Smooth muscle cell (in vitro differentiated cells): ENCODE measurements at regions not wholly inside any gene's neighbourhood (a gene's known extent, or its start where the extent isn't known, plus 50 kb on each side); places are given as distances from the start of the nearest gene placed in this dataset.
"Not testable (repeated sequence)": the region's sequence is repeated elsewhere in the genome, so short reads cannot be mapped to it uniquely, and the experiment has no call there.

Source experiments
- DNase-seq: peaks from one replicate; lab custom pipeline; 2025; ENCODE audit not compliant: unreplicated experiment; lab: John Stamatoyannopoulos, UW
- H2AFZ ChIP-seq: fragments of 200-600 bp; sonication (generic); 2 replicates; pipeline ENCODE4 v1.6.0; 2016; ENCODE audit warnings: antibody characterized with exemption, low read depth, mild to moderate bottlenecking
- H3F3A ChIP-seq: fragments of 200-600 bp; sonication (generic); 2 replicates; pipeline ENCODE4 v1.6.0; 2017; ENCODE audit warnings: antibody characterized with exemption, low read depth
- H3K27ac ChIP-seq: fragments of 200-600 bp; sonication (generic); 2 replicates; pipeline ENCODE4 v1.5.1; 2016; ENCODE audit warnings: low read depth, mild to moderate bottlenecking
- H3K27me3 ChIP-seq: fragments of 200-600 bp; sonication (generic); 2 replicates; pipeline ENCODE4 v1.6.1; 2016; ENCODE audit warnings: low read depth, mild to moderate bottlenecking
- H3K36me3 ChIP-seq: fragments of 200-600 bp; sonication (generic); 2 replicates; pipeline ENCODE4 v1.5.1; 2016; ENCODE audit warnings: low read depth
- H3K4me1 ChIP-seq: fragments of 200-600 bp; sonication (generic); 2 replicates; pipeline ENCODE4 v1.5.1; 2016; ENCODE audit warnings: low read depth
- H3K4me2 ChIP-seq: fragments of 200-600 bp; sonication (generic); 2 replicates; pipeline ENCODE4 v1.6.0; 2016; ENCODE audit warnings: mild to moderate bottlenecking
- H3K4me3 ChIP-seq: fragments of 200-600 bp; sonication (generic); 2 replicates; pipeline ENCODE4 v1.5.1; 2016; ENCODE audit warnings: mild to moderate bottlenecking
- H3K79me2 ChIP-seq: fragments of 200-600 bp; sonication (generic); 2 replicates; pipeline ENCODE4 v1.6.0; 2016; ENCODE audit warnings: low read depth, mild to moderate bottlenecking
- H3K9ac ChIP-seq: fragments of 200-600 bp; sonication (generic); 2 replicates; pipeline ENCODE4 v1.6.0; 2016; ENCODE audit warnings: low read depth
- H3K9me3 ChIP-seq: fragments of 200-600 bp; sonication (generic); replicated peaks from 2 replicates; pipeline ENCODE4 v1.5.1; 2016; ENCODE audit warnings: low read depth
- H4K20me1 ChIP-seq: fragments of 200-600 bp; sonication (generic); 2 replicates; pipeline ENCODE4 v1.6.0; 2016; ENCODE audit warnings: low read depth
- CTCF ChIP-seq: fragments of 200-600 bp; sonication (generic); IDR thresholded peaks from 2 replicates; pipeline ENCODE4 v1.5.1; 2017; ENCODE audit warnings: borderline replicate concordance, mild to moderate bottlenecking, antibody characterized with exemption; ENCODE audit not compliant: insufficient read depth, poor library complexity, severe bottlenecking
- WGBS: methylation state at CpG from one replicate; pipeline ENCODE4 v1.1.7; 2016; ENCODE audit warnings: low lambda C conversion rate; 5-methylcytosine and 5-hydroxymethylcytosine counted together

- Histone ChIP-seq H2AFZ (no peak overlapping the region), H4K20me1 (no peaks in the 10 kb centered on the region), H3K36me3 (no peaks in the 10 kb centered on the region), H3K4me2 (no peak overlapping the region), H3K79me2 (no peaks in the 10 kb centered on the region), H3K27ac (no peak overlapping the region), H3F3A (no peaks in the 10 kb centered on the region), H3K9me3 (no peaks in the 10 kb centered on the region), H3K27me3 (no peaks in the 10 kb centered on the region), H3K4me1 (no peaks in the 10 kb centered on the region), H3K4me3 (no peak overlapping the region), H3K9ac (no peak overlapping the region)
- TF ChIP-seq CTCF: no peak
- DNase-seq: no peak
- WGBS: 93% methylated on average over 10 of the region's 10 CpGs
Observed at GRCh38 chr1:67609577-67610341, 75.2 kb upstream of the GADD45A start.

- H3K27me3 ChIP-seq: no peaks in the 10 kb centered on the region
- 73% methylated on average over 5 of the region's 5 CpGs for WGBS
- no peak overlapping the region for H3K9ac ChIP-seq
- no peak for DNase-seq
- H3K4me3 ChIP-seq: no peak overlapping the region
- H3K79me2 ChIP-seq: no peaks in the 10 kb centered on the region
- no peak overlapping the region for H3K27ac ChIP-seq
- H3F3A ChIP-seq: no peaks in the 10 kb centered on the region
- H3K36me3 ChIP-seq: no peaks in the 10 kb centered on the region
- no peaks in the 10 kb centered on the region for H3K9me3 ChIP-seq
- no peak overlapping the region for H2AFZ ChIP-seq
- TF ChIP-seq CTCF: no peak
- no peaks in the 10 kb centered on the region for H3K4me1 ChIP-seq
- H3K4me2 ChIP-seq: no peak overlapping the region
- H4K20me1 ChIP-seq: no peaks in the 10 kb centered on the region
Observed at GRCh38 chr1:67610450-67610849, 74.6 kb upstream of the GADD45A start.

GRCh38 chr1:67611846-67612245 is 73.2 kb upstream of the GADD45A start:
- Histone ChIP-seq H2AFZ (no peak overlapping the region), H3K9ac (no peak overlapping the region), H3K36me3 (no peaks in the 10 kb centered on the region), H3K27me3 (no peaks in the 10 kb centered on the region), H3K27ac (no peak overlapping the region), H3K9me3 (no peaks in the 10 kb centered on the region), H3K4me2 (no peak overlapping the region), H3K4me3 (no peak overlapping the region), H4K20me1 (no peaks in the 10 kb centered on the region), H3K79me2 (no peaks in the 10 kb centered on the region), H3F3A (no peaks in the 10 kb centered on the region), H3K4me1 (no peaks in the 10 kb centered on the region)
- DNase-seq: no peak
- 75% methylated on average over 3 of the region's 3 CpGs for WGBS
- TF ChIP-seq CTCF: no peak

GRCh38 chr1:67612788-67613241 is 72.2 kb upstream of the GADD45A start:
- no peak overlapping the region for H3K4me2 ChIP-seq
- no peak for TF ChIP-seq CTCF
- H3K4me3 ChIP-seq: no peak overlapping the region
- H3K9me3 ChIP-seq: no peaks in the 10 kb centered on the region
- no peaks in the 10 kb centered on the region for H3K79me2 ChIP-seq
- no peaks in the 10 kb centered on the region for H3K36me3 ChIP-seq
- peak overlapping the region; percentile 8 for H3K27ac ChIP-seq
- no peaks in the 10 kb centered on the region for H3F3A ChIP-seq
- peak; percentile 4 for DNase-seq
- H3K4me1 ChIP-seq: no peaks in the 10 kb centered on the region
- H4K20me1 ChIP-seq: no peaks in the 10 kb centered on the region
- peak overlapping the region; percentile 47 for H2AFZ ChIP-seq
- no peaks in the 10 kb centered on the region for H3K27me3 ChIP-seq
- 24% methylated on average over 4 of the region's 4 CpGs for WGBS
- H3K9ac ChIP-seq: no peak overlapping the region

GRCh38 chr1:67613479-67613878 is 71.5 kb upstream of the GADD45A start:
- peak overlapping the region; percentile 47 for H2AFZ ChIP-seq
- not testable (repeated sequence) for H4K20me1 ChIP-seq, H3K4me1 ChIP-seq, H3K9ac ChIP-seq, H3K4me2 ChIP-seq, H3F3A ChIP-seq, H3K4me3 ChIP-seq, H3K27ac ChIP-seq, H3K9me3 ChIP-seq, DNase-seq, H3K27me3 ChIP-seq, H3K36me3 ChIP-seq, H3K79me2 ChIP-seq
- 98% methylated on average over 8 of the region's 8 CpGs for WGBS
